ENCODE measurements at regions not wholly inside any gene's neighbourhood (a gene's known extent, or its start where the extent isn't known, plus 50 kb on each side); places are given as distances from the start of the nearest gene placed in this dataset.
A peak's percentile ranks its signal among the peaks of the same experiment; 100 is the strongest.

GRCh38 chr11:70604630-70605467 lies 206.5 kb downstream of the CTTN start:
- H3K9ac ChIP-seq: no peak overlapping the region
- no peak overlapping the region for H3K27ac ChIP-seq
- no peak overlapping the region for H3K4me3 ChIP-seq
- Mint-ChIP-seq H3K4me1 (peaks cover 45% of the 10 kb centered on the region), H3K27ac (no peak overlapping the region), H3K9me3 (no peaks in the 10 kb centered on the region), H3K27me3 (ENCODE audit: insufficient read depth, low read depth) (peaks cover 10% of the 10 kb centered on the region), H3K4me3 (no peak overlapping the region), H3K36me3 (no peaks in the 10 kb centered on the region)
- no peak overlapping the region for H2AFZ ChIP-seq (replicated peaks)
- TF ChIP-seq EZH2 (IDR thresholded peaks at IDR 0.05): no peak
- no peak for TF ChIP-seq CTCF (IDR thresholded peaks at IDR 0.05)
- TF ChIP-seq EZH2phosphoT487 (IDR thresholded peaks at IDR 0.05): no peak
- no peaks in the 10 kb centered on the region for H3K9me3 ChIP-seq (ENCODE audit: low read depth)
- no peaks in the 10 kb centered on the region for H4K20me1 ChIP-seq (ENCODE audit: low read depth)
- peaks cover 17% of the 10 kb centered on the region for H3F3A ChIP-seq (ENCODE audit: low read depth)
- H3K4me1 ChIP-seq: peaks cover 21% of the 10 kb centered on the region
- no peaks in the 10 kb centered on the region for H3K79me2 ChIP-seq (ENCODE audit: low read depth)
- H3K4me2 ChIP-seq: no peak overlapping the region
- H3K27me3 ChIP-seq: no peaks in the 10 kb centered on the region
- DNase-seq (ENCODE audit: low spot score): no peak
- H3K36me3 ChIP-seq: no peaks in the 10 kb centered on the region

GRCh38 chr11:70605468-70605815 lies 207.1 kb downstream of the CTTN start:
- H3K27ac Mint-ChIP-seq: peak overlapping the region; percentile 69
- DNase-seq (ENCODE audit: low spot score): no peak
- H3K27ac ChIP-seq: no peak overlapping the region

GRCh38 chr11:70605846-70606245 lies 207.5 kb downstream of the CTTN start:
- H3K4me3 Mint-ChIP-seq: peak overlapping the region; percentile 27
- H3K27me3 Mint-ChIP-seq (ENCODE audit: insufficient read depth, low read depth): peaks cover 15% of the 10 kb centered on the region
- no peaks in the 10 kb centered on the region for H3K27me3 ChIP-seq
- no peak overlapping the region for H2AFZ ChIP-seq (replicated peaks)
- DNase-seq (ENCODE audit: low spot score): no peak
- TF ChIP-seq EZH2phosphoT487 (IDR thresholded peaks at IDR 0.05): no peak
- no peaks in the 10 kb centered on the region for H3K9me3 Mint-ChIP-seq
- peaks cover 27% of the 10 kb centered on the region for H3F3A ChIP-seq (ENCODE audit: low read depth)
- no peak overlapping the region for H3K4me2 ChIP-seq
- H3K9ac ChIP-seq: no peak overlapping the region
- no peaks in the 10 kb centered on the region for H3K36me3 ChIP-seq
- no peaks in the 10 kb centered on the region for H4K20me1 ChIP-seq (ENCODE audit: low read depth)
- peaks cover 31% of the 10 kb centered on the region for H3K4me1 ChIP-seq
- no peaks in the 10 kb centered on the region for H3K79me2 ChIP-seq (ENCODE audit: low read depth)
- no peaks in the 10 kb centered on the region for H3K9me3 ChIP-seq (ENCODE audit: low read depth)
- H3K4me1 Mint-ChIP-seq: peaks cover 51% of the 10 kb centered on the region
- H3K36me3 Mint-ChIP-seq: no peaks in the 10 kb centered on the region
- H3K27ac Mint-ChIP-seq: peak overlapping the region; percentile 69
- no peak overlapping the region for H3K4me3 ChIP-seq
- no peak overlapping the region for H3K27ac ChIP-seq

More at GRCh38 chr11:70605468-70605815, 207.1 kb downstream of the CTTN start:
- peaks cover 50% of the 10 kb centered on the region for H3K4me1 Mint-ChIP-seq
- H3K9ac ChIP-seq: no peak overlapping the region
- no peak overlapping the region for H3K4me3 Mint-ChIP-seq
- no peaks in the 10 kb centered on the region for H3K27me3 ChIP-seq
- TF ChIP-seq EZH2 (IDR thresholded peaks at IDR 0.05) (no peak), CTCF (IDR thresholded peaks at IDR 0.05) (no peak), EZH2phosphoT487 (IDR thresholded peaks at IDR 0.05) (no peak)
- H3K4me1 ChIP-seq: peaks cover 27% of the 10 kb centered on the region
- no peaks in the 10 kb centered on the region for H4K20me1 ChIP-seq (ENCODE audit: low read depth)
- no peak overlapping the region for H3K4me3 ChIP-seq
- no peaks in the 10 kb centered on the region for H3K9me3 ChIP-seq (ENCODE audit: low read depth)
- peaks cover 23% of the 10 kb centered on the region for H3F3A ChIP-seq (ENCODE audit: low read depth)
- H3K4me2 ChIP-seq: no peak overlapping the region
- H2AFZ ChIP-seq (replicated peaks): no peak overlapping the region
- H3K27me3 Mint-ChIP-seq (ENCODE audit: insufficient read depth, low read depth): peaks cover 12% of the 10 kb centered on the region
- no peaks in the 10 kb centered on the region for H3K36me3 Mint-ChIP-seq
- H3K36me3 ChIP-seq: no peaks in the 10 kb centered on the region
- no peaks in the 10 kb centered on the region for H3K79me2 ChIP-seq (ENCODE audit: low read depth)
- no peaks in the 10 kb centered on the region for H3K9me3 Mint-ChIP-seq

Measured in neural progenitor cell (in vitro differentiated cells).